ENCODE measurements at regions not wholly inside any gene's neighbourhood (a gene's known extent, or its start where the extent isn't known, plus 50 kb on each side); places are given as distances from the start of the nearest gene placed in this dataset.

- TF ChIP-seq CTCF (conservative IDR thresholded peaks at IDR 0.05; ENCODE audit: low read length) (no peak), EZH2phosphoT487 (IDR thresholded peaks at IDR 0.05; ENCODE audit: borderline replicate concordance, low read depth, low read length) (no peak)
Observed at GRCh38 chr9:26510137-26510536, 382.5 kb downstream of the CAAP1 start.

Data from OCI-LY7 (cell line).